Osteoblast (primary cell): ENCODE measurements at regions not wholly inside any gene's neighbourhood (a gene's known extent, or its start where the extent isn't known, plus 50 kb on each side); places are given as distances from the start of the nearest gene placed in this dataset.
A peak's percentile ranks its signal among the peaks of the same experiment; 100 is the strongest.

ENCODE experiments used
- DNase-seq: peaks from one replicate; pipeline ENCODE4 v3.0.0; 2011; ENCODE audit warnings: low spot score, mixed read lengths; ENCODE audit not compliant: insufficient read length; ENCODE audit errors: missing footprints
- H2AFZ ChIP-seq: 2 replicates; pipeline ENCODE4 v1.6.0; 2011; ENCODE audit warnings: mild to moderate bottlenecking, low read length
- H3K27ac ChIP-seq: 2 replicates; pipeline ENCODE4 v1.5.1; 2011; ENCODE audit warnings: mild to moderate bottlenecking, low read depth, low read length, moderate library complexity
- H3K27me3 ChIP-seq: 2 replicates; pipeline ENCODE4 v1.6.0; 2012; ENCODE audit warnings: mild to moderate bottlenecking, control low read depth, inconsistent platforms, low read length, moderate library complexity; ENCODE audit not compliant: insufficient read depth
- H3K36me3 ChIP-seq: 2 replicates; pipeline ENCODE4 v1.5.1; 2011; ENCODE audit warnings: mild to moderate bottlenecking, low read length, control low read depth, moderate library complexity; ENCODE audit not compliant: insufficient read depth
- H3K4me1 ChIP-seq: 2 replicates; pipeline ENCODE4 v1.5.1; 2011; ENCODE audit warnings: mild to moderate bottlenecking, low read length, control low read depth, moderate library complexity; ENCODE audit not compliant: insufficient read depth
- H3K4me2 ChIP-seq: 2 replicates; pipeline ENCODE4 v1.6.0; 2011; ENCODE audit warnings: mild to moderate bottlenecking, low read length; ENCODE audit not compliant: insufficient read depth
- H3K4me3 ChIP-seq: fragments of 200-600 bp; sonication (generic); 3 replicates; pipeline ENCODE4 v1.5.1; 2012; ENCODE audit warnings: mild to moderate bottlenecking, low read length, inconsistent platforms; ENCODE audit not compliant: insufficient read depth
- H3K79me2 ChIP-seq: 2 replicates; pipeline ENCODE4 v1.6.0; 2012; ENCODE audit warnings: mild to moderate bottlenecking, low read length, control low read depth, inconsistent platforms; ENCODE audit not compliant: insufficient read depth
- H3K9me3 ChIP-seq: 2 replicates; pipeline ENCODE4 v1.5.1; 2011; ENCODE audit warnings: low read depth, low read length, control low read depth
- H4K20me1 ChIP-seq: 2 replicates; pipeline ENCODE4 v1.6.0; 2012; ENCODE audit warnings: mild to moderate bottlenecking, low read length, control low read depth; ENCODE audit not compliant: insufficient read depth
- CTCF ChIP-seq: IDR thresholded peaks from 2 replicates; pipeline ENCODE4 v1.5.1; 2011; ENCODE audit warnings: mild to moderate bottlenecking, low read depth, low read length, moderate library complexity; ENCODE audit errors: extremely low read depth

GRCh38 chr22:48410536-48410935 is 1417.1 kb downstream of the BRD1 start:
- H4K20me1 ChIP-seq, result no peaks in the 10 kb centered on the region
- H3K79me2 ChIP-seq, result no peaks in the 10 kb centered on the region
- no peaks in the 10 kb centered on the region for H3K27me3 ChIP-seq
- peak; percentile 57 for DNase-seq
- H3K27ac ChIP-seq, result no peak overlapping the region
- H3K9me3 ChIP-seq, result no peaks in the 10 kb centered on the region
- no peak overlapping the region for H2AFZ ChIP-seq
- TF ChIP-seq CTCF, result no peak
- H3K4me2 ChIP-seq, result no peak overlapping the region
- no peaks in the 10 kb centered on the region for H3K36me3 ChIP-seq
- no peak overlapping the region for H3K4me3 ChIP-seq
- H3K4me1 ChIP-seq, result no peaks in the 10 kb centered on the region

DNA sequence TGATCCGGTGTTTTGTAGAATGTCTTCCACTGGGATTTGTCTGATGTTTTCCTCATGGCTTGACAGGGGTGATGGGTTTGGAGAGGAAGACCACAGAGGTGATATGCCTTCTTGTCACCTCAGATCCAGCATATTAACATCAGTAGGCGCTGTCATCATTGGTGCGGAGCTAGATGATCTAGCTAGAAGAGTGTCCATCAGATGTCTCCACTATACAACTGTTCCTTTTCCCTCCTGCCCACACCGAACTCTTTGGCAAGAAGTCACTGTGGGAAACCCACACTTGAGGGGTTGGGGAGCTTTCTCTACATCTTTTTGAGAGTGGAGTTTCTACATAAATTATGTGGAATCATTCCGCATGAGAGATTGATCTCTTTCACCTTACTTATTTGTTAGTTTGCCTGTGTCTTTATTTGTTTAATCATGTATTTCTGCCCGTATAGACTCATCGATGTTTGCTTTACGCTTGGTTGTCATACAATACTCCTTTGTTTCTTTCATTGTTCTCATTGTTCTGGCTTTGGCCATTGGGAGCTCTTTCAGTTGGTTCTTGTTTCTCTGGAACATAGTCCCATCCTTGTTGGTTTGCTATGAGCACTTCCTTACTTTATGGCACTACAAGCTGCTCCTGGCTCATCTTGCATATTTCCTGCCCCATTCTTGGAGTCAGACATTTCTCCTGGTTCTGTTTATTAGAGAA is 1420.3 kb downstream of the BRD1 start:
- DNase-seq, result no peak
- TF ChIP-seq CTCF, result no peak
- Histone ChIP-seq H3K27me3 (no peaks in the 10 kb centered on the region), H3K27ac (no peak overlapping the region), H3K36me3 (no peaks in the 10 kb centered on the region), H3K9me3 (no peaks in the 10 kb centered on the region), H4K20me1 (no peaks in the 10 kb centered on the region), H3K4me1 (no peaks in the 10 kb centered on the region), H3K79me2 (no peaks in the 10 kb centered on the region), H3K4me3 (no peak overlapping the region), H3K4me2 (no peak overlapping the region), H2AFZ (no peak overlapping the region)

DNA sequence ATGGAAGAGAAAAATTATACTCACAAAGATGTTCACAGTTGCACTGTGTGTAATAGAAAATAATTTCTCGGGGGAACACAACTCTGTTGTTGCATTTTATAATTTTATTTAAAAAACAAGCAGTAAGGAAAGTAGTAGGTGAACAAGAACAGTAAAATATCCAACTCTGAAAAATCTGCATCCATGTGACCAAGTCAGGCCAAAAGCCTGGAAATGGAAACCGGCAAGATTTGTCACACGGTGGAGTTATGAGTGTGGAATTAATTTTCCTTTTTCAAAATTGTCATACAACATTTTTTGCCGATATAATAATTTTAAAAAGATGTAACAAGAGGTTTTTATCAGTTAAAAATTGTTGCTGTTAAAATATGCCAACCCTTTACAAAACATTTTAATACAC is 1421.5 kb downstream of the BRD1 start:
- no peak for TF ChIP-seq CTCF
- H3K36me3 ChIP-seq, result no peaks in the 10 kb centered on the region
- no peaks in the 10 kb centered on the region for H3K27me3 ChIP-seq
- H3K4me3 ChIP-seq, result no peak overlapping the region
- H2AFZ ChIP-seq, result no peak overlapping the region
- H3K4me1 ChIP-seq, result no peaks in the 10 kb centered on the region
- no peaks in the 10 kb centered on the region for H4K20me1 ChIP-seq
- DNase-seq, result no peak
- H3K79me2 ChIP-seq, result no peaks in the 10 kb centered on the region
- no peak overlapping the region for H3K4me2 ChIP-seq
- no peak overlapping the region for H3K27ac ChIP-seq
- H3K9me3 ChIP-seq, result no peaks in the 10 kb centered on the region

DNA sequence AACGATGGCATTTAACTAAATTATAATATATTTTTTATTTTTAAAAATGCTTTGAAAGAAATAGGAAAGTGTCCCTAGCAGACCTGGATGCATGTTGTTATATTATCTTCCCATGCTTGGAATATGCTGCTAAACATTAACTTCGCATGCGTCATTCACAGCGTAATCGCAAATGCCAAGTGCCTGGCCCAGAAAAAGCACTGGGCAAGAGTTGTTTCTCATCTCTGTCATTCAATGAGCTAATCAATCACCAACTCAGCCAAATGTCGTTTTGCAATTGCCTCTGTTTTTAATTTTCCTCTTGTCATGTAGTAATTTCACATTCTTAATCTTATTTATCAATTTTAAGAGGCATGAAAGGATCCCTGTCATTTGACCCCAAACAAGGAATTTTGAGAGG is 1421.9 kb downstream of the BRD1 start:
- Histone ChIP-seq H3K4me2 (no peak overlapping the region), H3K27ac (no peak overlapping the region), H3K4me1 (no peaks in the 10 kb centered on the region), H3K4me3 (no peak overlapping the region), H3K9me3 (no peaks in the 10 kb centered on the region), H3K79me2 (no peaks in the 10 kb centered on the region), H3K36me3 (no peaks in the 10 kb centered on the region), H2AFZ (no peak overlapping the region), H3K27me3 (no peaks in the 10 kb centered on the region), H4K20me1 (no peaks in the 10 kb centered on the region)
- DNase-seq, result no peak
- no peak for TF ChIP-seq CTCF
